Panc1 (cell line): ENCODE measurements at regions not wholly inside any gene's neighbourhood (a gene's known extent, or its start where the extent isn't known, plus 50 kb on each side); places are given as distances from the start of the nearest gene placed in this dataset.

Experiments used
- ATAC-seq: fragments of 200-7000 bp; cut with Tn5 transposase; 2 replicates; pipeline ENCODE4 v1.9.1; 2020; ENCODE audit warnings: mild to moderate bottlenecking, moderate library complexity
- BruUV-seq: library from RNA; stranded (reverse); fragments of 400-500 nt; replicated peaks from 2 replicates; lab custom pipeline; 2021; lab: Mats Ljungman, UMichigan
- CTCF ChIA-PET: fragments of 300-600 bp; sonication (Branson Sonifier 250); formaldehyde crosslinking; loops from one replicate; lab custom pipeline; 2022; ENCODE audit warnings: antibody characterized with exemption; lab: Charles Lee
- POLR2A ChIA-PET: fragments of 300-600 bp; sonication (Branson Sonifier 250); formaldehyde crosslinking; loops from one replicate; lab custom pipeline; 2022; ENCODE audit warnings: antibody characterized with exemption; lab: Charles Lee
- DNase-seq: peaks from one replicate; pipeline ENCODE4 v3.0.0-alpha.2; 2010; ENCODE audit warnings: low read depth, low spot score
- H3K27ac ChIP-seq: 2 replicates; pipeline ENCODE4 v1.5.1; 2011; ENCODE audit warnings: mild to moderate bottlenecking, low read length, inconsistent platforms
- H3K27me3 ChIP-seq: fragments of 200-500 bp; sonication (Bioruptor generic); 2 replicates; pipeline ENCODE4 v1.6.0; 2014; ENCODE audit warnings: low read length, inconsistent platforms; ENCODE audit not compliant: control insufficient read depth, insufficient read depth
- H3K36me3 ChIP-seq: fragments of 200-500 bp; sonication (Bioruptor generic); 2 replicates; pipeline ENCODE4 v1.5.1; 2014; ENCODE audit warnings: inconsistent platforms, mild to moderate bottlenecking, low read length, moderate library complexity; ENCODE audit not compliant: control insufficient read depth, insufficient read depth
- H3K4me1 ChIP-seq: 2 replicates; pipeline ENCODE4 v1.5.1; 2011; ENCODE audit warnings: inconsistent platforms, mild to moderate bottlenecking, low read length, moderate library complexity; ENCODE audit not compliant: control insufficient read depth, insufficient read depth
- H3K4me3 ChIP-seq, 2 experiments: 2 replicates each; pipeline ENCODE4 v1.5.1; 2011 to 2012; ENCODE audit warnings: low read depth in 2 of 2, low read length in 2 of 2, mild to moderate bottlenecking in 2 of 2, inconsistent platforms in 1 of 2, moderate library complexity in 1 of 2
- H3K9me3 ChIP-seq: fragments of 200-500 bp; sonication (Bioruptor generic); 2 replicates; pipeline ENCODE4 v1.5.1; 2014; ENCODE audit warnings: low read depth, mild to moderate bottlenecking, inconsistent platforms, low read length, moderate library complexity; ENCODE audit not compliant: control insufficient read depth, insufficient read depth
- POLR2AphosphoS5 ChIP-seq: IDR thresholded peaks from 2 replicates; pipeline ENCODE4 v1.6.1; 2012; ENCODE audit warnings: mild to moderate bottlenecking, low read depth, low read length, moderate library complexity
- SIN3A ChIP-seq: IDR thresholded peaks from 2 replicates; pipeline ENCODE4 v1.6.1; 2012; ENCODE audit warnings: low read depth, mild to moderate bottlenecking, low read length, moderate library complexity, borderline replicate concordance; ENCODE audit not compliant: insufficient read depth
- TCF7L2 ChIP-seq: IDR thresholded peaks from 2 replicates; pipeline ENCODE4 v1.6.1; 2011; ENCODE audit warnings: mild to moderate bottlenecking, low read depth, low read length, inconsistent platforms
- in situ Hi-C: cut with HindIII; loops from 2 replicates; pipeline ENCODE4 v1.10.0; 2016; ENCODE audit warnings: low sequenced_read_pairs, low pct_unique_long_range_greater_than_20kb
- intact Hi-C: fragments of 100-400 bp; cut with micrococcal nuclease; formaldehyde crosslinking; loops from one replicate; pipeline ENCODE4 v1.10.0; 2022; ENCODE audit not compliant: unreplicated experiment
- TF ChIP-seq, protein P1 (sequence below): fragments of 450-650 bp; IDR thresholded peaks from 2 replicates; pipeline ENCODE4 v1.5.1; 2017; ENCODE audit warnings: mild to moderate bottlenecking
- TF ChIP-seq, protein P2 (sequence below), 2 experiments: IDR thresholded peaks; 2 replicates each; pipeline ENCODE4 v1.6.1; 2011 to 2012; ENCODE audit warnings: low read depth in 2 of 2, control low read depth in 1 of 2, low read length in 1 of 2, mild to moderate bottlenecking in 1 of 2, moderate library complexity in 1 of 2; ENCODE audit not compliant: insufficient read depth in 1 of 2

DNA sequence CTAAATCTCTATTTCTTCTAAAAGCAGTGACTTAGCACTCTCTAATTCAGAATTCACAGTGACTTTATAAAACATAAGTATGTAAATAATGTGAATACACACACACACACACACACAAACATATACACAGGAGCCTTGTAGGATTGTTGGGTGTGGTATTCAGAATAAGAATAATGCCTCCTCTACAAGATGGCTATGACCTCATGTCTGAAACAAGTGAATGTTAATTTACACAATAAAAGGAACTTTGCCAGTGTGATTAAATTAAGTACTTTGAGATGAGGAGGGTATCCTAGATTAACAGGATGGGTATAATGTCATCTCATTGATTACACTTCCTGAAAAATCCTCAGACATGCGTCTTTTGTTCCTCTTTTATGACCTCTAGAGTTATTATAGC lies 234.6 kb downstream of the SLITRK6 start:
- BruUV-seq, result no TSS peak
- no peaks in the 10 kb centered on the region for H3K9me3 ChIP-seq
- H3K36me3 ChIP-seq, result no peaks in the 10 kb centered on the region
- H3K4me1 ChIP-seq, result no peaks in the 10 kb centered on the region
- no peak overlapping the region for H3K4me3 ChIP-seq
- TF ChIP-seq, protein P1, sequence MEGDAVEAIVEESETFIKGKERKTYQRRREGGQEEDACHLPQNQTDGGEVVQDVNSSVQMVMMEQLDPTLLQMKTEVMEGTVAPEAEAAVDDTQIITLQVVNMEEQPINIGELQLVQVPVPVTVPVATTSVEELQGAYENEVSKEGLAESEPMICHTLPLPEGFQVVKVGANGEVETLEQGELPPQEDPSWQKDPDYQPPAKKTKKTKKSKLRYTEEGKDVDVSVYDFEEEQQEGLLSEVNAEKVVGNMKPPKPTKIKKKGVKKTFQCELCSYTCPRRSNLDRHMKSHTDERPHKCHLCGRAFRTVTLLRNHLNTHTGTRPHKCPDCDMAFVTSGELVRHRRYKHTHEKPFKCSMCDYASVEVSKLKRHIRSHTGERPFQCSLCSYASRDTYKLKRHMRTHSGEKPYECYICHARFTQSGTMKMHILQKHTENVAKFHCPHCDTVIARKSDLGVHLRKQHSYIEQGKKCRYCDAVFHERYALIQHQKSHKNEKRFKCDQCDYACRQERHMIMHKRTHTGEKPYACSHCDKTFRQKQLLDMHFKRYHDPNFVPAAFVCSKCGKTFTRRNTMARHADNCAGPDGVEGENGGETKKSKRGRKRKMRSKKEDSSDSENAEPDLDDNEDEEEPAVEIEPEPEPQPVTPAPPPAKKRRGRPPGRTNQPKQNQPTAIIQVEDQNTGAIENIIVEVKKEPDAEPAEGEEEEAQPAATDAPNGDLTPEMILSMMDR, result no peak
- TF ChIP-seq, protein P2, sequence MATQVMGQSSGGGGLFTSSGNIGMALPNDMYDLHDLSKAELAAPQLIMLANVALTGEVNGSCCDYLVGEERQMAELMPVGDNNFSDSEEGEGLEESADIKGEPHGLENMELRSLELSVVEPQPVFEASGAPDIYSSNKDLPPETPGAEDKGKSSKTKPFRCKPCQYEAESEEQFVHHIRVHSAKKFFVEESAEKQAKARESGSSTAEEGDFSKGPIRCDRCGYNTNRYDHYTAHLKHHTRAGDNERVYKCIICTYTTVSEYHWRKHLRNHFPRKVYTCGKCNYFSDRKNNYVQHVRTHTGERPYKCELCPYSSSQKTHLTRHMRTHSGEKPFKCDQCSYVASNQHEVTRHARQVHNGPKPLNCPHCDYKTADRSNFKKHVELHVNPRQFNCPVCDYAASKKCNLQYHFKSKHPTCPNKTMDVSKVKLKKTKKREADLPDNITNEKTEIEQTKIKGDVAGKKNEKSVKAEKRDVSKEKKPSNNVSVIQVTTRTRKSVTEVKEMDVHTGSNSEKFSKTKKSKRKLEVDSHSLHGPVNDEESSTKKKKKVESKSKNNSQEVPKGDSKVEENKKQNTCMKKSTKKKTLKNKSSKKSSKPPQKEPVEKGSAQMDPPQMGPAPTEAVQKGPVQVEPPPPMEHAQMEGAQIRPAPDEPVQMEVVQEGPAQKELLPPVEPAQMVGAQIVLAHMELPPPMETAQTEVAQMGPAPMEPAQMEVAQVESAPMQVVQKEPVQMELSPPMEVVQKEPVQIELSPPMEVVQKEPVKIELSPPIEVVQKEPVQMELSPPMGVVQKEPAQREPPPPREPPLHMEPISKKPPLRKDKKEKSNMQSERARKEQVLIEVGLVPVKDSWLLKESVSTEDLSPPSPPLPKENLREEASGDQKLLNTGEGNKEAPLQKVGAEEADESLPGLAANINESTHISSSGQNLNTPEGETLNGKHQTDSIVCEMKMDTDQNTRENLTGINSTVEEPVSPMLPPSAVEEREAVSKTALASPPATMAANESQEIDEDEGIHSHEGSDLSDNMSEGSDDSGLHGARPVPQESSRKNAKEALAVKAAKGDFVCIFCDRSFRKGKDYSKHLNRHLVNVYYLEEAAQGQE (IDR thresholded peaks at IDR 0.05; ENCODE audit: insufficient read depth in 1 of 2, low read depth in 2 of 2, low read length in 1 of 2), result no peak
- no peak for TF ChIP-seq SIN3A
- TF ChIP-seq POLR2AphosphoS5, result no peak
- TF ChIP-seq TCF7L2, result no peak
- ATAC-seq (no peak), DNase-seq (no peak)
- in situ Hi-C loops, result no loop called here
- intact Hi-C loops, result no loop called here
- no peaks in the 10 kb centered on the region for H3K27me3 ChIP-seq
- POLR2A ChIA-PET, result no interaction called here
- CTCF ChIA-PET, result no interaction called here
- H3K27ac ChIP-seq, result no peak overlapping the region

DNA sequence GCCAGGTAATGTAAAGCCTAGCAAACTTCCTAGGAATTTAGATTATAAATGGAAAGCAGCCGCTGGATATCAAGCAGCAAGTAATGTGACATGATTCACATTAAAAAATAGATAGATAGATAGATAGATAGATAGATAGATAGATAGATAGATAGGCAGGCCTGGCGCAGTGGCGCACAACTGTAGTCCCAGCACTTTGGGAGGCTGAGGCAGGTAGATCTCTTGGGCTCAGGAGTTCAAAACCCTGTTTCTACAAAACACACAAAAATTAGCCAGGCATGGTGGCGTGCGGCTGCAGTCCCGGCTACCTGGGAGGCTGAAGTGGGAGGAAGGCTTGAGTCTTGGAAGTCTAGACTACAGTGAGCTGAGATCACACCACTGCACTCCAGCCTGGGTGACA lies 236.9 kb downstream of the SLITRK6 start:
- TF ChIP-seq, protein P1, result no peak
- TF ChIP-seq SIN3A (no peak), TCF7L2 (no peak), POLR2AphosphoS5 (no peak)
- TF ChIP-seq, protein P2 (IDR thresholded peaks at IDR 0.05; ENCODE audit: insufficient read depth in 1 of 2, low read depth in 2 of 2, low read length in 1 of 2), result no peak
- CTCF ChIA-PET, result no interaction called here
- POLR2A ChIA-PET, result no interaction called here
- Histone ChIP-seq H3K27ac (no peak overlapping the region), H3K4me1 (no peaks in the 10 kb centered on the region), H3K36me3 (no peaks in the 10 kb centered on the region), H3K4me3 (no peak overlapping the region), H3K9me3 (no peaks in the 10 kb centered on the region), H3K27me3 (no peaks in the 10 kb centered on the region)
- ATAC-seq (no peak), DNase-seq (no peak)
- no TSS peak for BruUV-seq
- intact Hi-C loops, result no loop called here
- in situ Hi-C loops, result no loop called here
